Suprapubic skin (tissue), 3 donors: ENCODE measurements at regions not wholly inside any gene's neighbourhood (a gene's known extent, or its start where the extent isn't known, plus 50 kb on each side); places are given as distances from the start of the nearest gene placed in this dataset.

ENCODE experiments used
- POLR2AphosphoS5 ChIP-seq, 3 donors: sonication (generic); formaldehyde crosslinking; IDR thresholded peaks; one replicate each; pipeline ENCODE4 v1.6.1; 2017; ENCODE audit warnings: antibody characterized with exemption in 3 of 3
- TF ChIP-seq, protein P1 (sequence below), 2 donors: fragments of 200-600 bp in 1 of 2; fragments of 450-650 bp in 1 of 2; sonication (generic) in 1 of 2; IDR thresholded peaks; one replicate each; pipeline ENCODE4 v1.5.1; 2016 to 2019; ENCODE audit warnings: antibody characterized with exemption in 2 of 2, mild to moderate bottlenecking in 1 of 2, moderate library complexity in 1 of 2

GRCh38 chr2:211138551-211138950 is 582.2 kb downstream of the CPS1 start:
- TF ChIP-seq, protein P1, sequence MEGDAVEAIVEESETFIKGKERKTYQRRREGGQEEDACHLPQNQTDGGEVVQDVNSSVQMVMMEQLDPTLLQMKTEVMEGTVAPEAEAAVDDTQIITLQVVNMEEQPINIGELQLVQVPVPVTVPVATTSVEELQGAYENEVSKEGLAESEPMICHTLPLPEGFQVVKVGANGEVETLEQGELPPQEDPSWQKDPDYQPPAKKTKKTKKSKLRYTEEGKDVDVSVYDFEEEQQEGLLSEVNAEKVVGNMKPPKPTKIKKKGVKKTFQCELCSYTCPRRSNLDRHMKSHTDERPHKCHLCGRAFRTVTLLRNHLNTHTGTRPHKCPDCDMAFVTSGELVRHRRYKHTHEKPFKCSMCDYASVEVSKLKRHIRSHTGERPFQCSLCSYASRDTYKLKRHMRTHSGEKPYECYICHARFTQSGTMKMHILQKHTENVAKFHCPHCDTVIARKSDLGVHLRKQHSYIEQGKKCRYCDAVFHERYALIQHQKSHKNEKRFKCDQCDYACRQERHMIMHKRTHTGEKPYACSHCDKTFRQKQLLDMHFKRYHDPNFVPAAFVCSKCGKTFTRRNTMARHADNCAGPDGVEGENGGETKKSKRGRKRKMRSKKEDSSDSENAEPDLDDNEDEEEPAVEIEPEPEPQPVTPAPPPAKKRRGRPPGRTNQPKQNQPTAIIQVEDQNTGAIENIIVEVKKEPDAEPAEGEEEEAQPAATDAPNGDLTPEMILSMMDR (IDR thresholded peaks at IDR 0.05), result no peak
- TF ChIP-seq POLR2AphosphoS5 (IDR thresholded peaks at IDR 0.05), result no peak
